PC-9 (cell line): ENCODE measurements at regions not wholly inside any gene's neighbourhood (a gene's known extent, or its start where the extent isn't known, plus 50 kb on each side); places are given as distances from the start of the nearest gene placed in this dataset.

Experiments
- EZH2 ChIP-seq: fragments of 200-600 bp; sonication (generic); IDR thresholded peaks from 2 replicates; pipeline ENCODE4 v1.8.0; 2017; ENCODE audit warnings: antibody characterized with exemption, low read depth
- TF ChIP-seq, protein P1 (sequence below): fragments of 200-600 bp; sonication (generic); conservative IDR thresholded peaks from 2 replicates; pipeline ENCODE4 v1.6.1; 2017; ENCODE audit warnings: mixed run types, antibody characterized with exemption, mild to moderate bottlenecking, moderate library complexity

DNA sequence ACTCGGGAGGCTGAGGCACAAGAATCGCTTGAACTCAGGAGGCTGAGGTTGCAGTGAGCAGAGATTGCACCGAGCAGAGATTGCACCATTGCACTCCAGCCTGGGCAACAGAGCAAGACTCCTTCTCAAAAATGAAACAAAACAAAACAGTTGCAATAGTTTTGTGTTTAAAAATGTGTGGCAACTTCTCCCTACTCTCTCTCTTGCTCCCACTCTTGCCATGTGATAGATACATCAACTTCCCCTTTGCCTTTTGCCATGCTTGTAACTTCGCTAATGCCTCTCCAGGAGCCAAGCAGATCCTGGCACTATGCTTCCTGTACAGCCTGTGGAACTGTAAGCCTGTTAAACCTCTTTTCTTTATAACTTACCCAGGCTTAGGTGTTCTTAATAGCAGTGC lies 52.5 kb upstream of the INTU start:
- TF ChIP-seq, protein P1, sequence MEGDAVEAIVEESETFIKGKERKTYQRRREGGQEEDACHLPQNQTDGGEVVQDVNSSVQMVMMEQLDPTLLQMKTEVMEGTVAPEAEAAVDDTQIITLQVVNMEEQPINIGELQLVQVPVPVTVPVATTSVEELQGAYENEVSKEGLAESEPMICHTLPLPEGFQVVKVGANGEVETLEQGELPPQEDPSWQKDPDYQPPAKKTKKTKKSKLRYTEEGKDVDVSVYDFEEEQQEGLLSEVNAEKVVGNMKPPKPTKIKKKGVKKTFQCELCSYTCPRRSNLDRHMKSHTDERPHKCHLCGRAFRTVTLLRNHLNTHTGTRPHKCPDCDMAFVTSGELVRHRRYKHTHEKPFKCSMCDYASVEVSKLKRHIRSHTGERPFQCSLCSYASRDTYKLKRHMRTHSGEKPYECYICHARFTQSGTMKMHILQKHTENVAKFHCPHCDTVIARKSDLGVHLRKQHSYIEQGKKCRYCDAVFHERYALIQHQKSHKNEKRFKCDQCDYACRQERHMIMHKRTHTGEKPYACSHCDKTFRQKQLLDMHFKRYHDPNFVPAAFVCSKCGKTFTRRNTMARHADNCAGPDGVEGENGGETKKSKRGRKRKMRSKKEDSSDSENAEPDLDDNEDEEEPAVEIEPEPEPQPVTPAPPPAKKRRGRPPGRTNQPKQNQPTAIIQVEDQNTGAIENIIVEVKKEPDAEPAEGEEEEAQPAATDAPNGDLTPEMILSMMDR, result no peak
- TF ChIP-seq EZH2, result no peak
